ENCODE measurements at regions not wholly inside any gene's neighbourhood (a gene's known extent, or its start where the extent isn't known, plus 50 kb on each side); places are given as distances from the start of the nearest gene placed in this dataset.

DNA sequence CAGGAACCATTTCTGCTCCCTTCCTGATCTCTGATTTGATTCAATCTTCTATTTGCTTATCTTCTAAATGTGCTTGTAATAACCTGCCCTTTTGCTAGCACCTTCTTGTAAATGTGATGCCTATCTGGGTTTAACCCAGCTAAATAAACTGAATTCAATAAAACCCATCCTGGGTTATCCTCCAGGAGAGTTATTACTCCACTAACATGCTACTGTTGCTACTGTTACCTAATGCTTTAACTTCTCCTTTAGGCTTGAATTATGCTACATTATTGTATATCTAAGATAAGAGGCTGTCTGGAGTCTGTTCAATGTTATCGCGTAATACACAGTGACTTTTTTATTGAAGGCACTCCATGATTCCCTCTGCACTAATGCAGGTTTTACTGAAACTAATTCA, 206.5 kb upstream of the CTAGE1 start:
- DNase-seq (ENCODE audit: low read depth in 2 of 2), result no peak

DNA sequence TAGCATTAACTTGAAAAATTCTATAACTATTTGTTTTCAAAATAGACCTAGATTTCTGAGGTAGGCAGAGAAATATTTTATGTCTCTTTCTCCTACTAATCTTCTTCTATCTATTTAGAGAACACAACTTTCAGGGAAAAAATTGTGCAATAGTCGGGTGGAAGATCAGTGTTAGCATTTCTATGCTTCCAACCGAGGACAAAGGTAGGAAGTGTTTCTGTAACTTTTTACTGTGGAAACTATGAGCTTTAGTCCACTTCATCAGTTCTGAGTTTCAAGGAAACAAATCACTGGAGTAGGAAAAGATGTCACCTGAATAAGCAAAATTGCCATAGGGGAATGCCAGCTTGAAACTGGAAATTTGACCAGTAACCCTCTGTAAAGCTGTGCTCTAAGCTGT, 207.7 kb upstream of the CTAGE1 start:
- no peak for DNase-seq (ENCODE audit: low read depth in 2 of 2)

DNA sequence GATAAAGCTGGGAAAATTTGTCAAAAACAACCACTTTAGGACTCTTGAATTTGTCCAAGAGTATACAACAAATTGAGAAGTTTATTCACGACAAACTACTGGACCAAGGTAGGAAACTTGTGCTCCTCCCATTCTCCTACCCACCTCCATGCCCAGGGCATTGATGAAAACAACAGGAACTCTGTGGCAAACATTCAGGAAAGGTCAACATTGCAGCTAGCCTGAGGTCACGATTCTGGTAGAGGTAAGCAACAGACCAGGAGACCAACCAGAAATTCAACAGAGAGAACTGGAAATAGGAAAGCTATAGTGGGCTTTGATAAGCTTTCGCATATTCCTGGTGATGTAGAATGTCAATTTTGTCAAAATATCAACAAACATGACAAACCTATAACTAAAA, 209.1 kb upstream of the CTAGE1 start:
- no peak for DNase-seq (ENCODE audit: low read depth in 2 of 2)

DNA sequence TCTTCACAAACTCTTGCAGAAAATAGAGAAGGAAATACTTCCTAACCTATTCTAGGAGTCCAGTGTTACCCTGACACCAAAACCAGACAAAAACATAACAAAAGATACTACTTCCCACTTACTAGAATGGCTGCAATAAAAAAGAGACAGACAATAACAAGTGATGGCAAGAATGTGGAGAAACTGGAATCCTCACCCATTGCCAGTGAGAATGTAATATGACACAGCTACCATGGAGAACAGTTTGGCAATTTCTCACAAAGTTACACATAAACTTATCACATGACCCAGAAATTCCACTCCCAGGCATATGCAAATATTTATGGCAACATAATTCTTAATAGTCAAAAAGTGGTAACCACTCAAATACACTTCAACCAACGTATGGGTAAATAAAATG, 209.8 kb upstream of the CTAGE1 start:
- DNase-seq (ENCODE audit: low read depth in 2 of 2), result no peak

DNA sequence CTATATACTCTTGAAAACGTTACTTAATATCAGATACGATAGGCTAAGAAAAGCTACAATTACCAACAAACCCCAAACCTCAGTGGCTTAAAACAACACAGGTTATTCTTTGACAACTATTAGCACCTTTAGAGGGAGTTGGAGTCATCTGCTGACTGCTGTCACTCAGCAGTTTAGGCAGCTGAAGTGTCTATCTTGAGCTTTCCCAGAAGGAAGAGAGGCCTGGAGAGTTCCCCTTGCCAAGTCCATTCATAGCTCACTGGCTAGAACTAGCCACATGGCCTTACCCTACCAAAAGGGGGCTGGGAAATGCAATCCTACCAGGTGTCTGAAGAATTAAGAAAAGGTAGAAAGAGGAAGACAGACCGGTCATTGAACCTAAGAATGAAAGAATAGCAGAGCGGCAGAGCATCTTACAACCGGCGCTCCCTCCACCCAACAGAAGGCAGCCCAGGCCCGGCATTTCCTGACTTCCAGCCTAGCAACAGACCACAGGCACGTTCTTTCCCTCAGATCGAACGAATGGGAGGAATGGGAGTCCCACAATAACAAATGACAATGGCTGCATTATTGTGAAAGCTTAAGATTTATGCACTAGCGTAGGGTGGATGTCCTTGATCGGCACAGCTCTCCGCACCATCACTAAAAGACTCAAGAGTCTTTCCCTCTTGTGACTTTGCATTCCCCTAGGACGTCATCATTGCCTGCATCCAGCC, 211.2 kb upstream of the CTAGE1 start:
- no peak for DNase-seq (ENCODE audit: low read depth in 2 of 2)

DNA sequence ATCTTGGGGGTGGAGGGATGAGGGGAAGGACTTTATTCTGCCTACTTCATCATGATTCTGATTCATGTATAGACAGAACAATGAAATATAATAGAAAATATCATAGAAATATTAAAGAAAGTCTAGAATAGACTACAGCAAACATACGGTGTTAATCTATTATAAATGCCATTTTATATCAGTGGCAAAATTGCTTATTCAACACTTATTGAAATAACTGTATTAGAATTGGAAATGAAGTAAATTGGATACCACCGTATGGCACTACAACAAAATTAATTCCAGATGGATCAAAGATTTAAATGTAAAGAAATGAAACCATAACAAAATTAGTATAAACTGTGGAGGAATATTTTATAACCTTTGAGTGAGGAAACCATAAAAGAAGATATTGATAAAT, 213.3 kb upstream of the CTAGE1 start:
- no peak for DNase-seq (ENCODE audit: low read depth in 2 of 2)

DNA sequence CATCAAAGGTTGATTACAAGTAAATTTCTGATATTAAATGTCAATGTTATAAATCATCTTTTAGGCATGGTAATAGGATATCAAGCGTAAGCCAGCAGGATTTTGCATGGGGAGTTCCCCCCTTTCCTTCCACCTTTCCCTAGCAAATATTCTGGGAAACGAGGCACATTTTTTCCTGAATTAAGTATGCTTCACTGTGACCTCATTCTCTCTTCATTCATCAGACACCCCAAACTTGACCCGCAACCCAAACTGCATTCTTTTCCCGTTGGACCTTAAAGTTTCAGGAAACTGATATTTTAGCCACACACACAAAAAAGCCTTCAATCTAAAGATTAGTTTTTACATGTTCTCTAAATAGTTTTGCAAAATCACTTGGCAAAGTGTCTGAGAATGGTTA, 214.5 kb upstream of the CTAGE1 start:
- no peak for DNase-seq (ENCODE audit: low read depth in 2 of 2)

DNA sequence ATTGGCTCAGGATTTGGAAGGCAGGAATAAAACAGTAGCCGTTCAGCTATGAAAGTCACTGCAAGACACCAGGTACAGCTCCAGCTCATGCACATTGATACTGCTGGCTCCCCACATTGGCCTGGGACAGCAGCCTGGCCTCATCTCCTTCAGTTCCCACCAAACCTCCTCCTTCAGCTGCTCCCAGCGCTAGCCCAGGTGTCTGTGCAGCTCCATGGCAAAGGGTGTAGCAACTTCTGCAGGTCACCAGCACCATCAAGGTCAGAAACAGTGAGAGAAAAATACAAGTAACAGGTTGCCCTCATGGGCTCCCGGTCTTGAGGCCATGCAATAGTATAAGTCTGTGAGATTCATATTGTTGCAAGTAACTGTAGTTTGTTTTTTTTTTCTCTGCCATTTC, 216.7 kb upstream of the CTAGE1 start:
- DNase-seq (ENCODE audit: low read depth in 2 of 2), result no peak

DNA sequence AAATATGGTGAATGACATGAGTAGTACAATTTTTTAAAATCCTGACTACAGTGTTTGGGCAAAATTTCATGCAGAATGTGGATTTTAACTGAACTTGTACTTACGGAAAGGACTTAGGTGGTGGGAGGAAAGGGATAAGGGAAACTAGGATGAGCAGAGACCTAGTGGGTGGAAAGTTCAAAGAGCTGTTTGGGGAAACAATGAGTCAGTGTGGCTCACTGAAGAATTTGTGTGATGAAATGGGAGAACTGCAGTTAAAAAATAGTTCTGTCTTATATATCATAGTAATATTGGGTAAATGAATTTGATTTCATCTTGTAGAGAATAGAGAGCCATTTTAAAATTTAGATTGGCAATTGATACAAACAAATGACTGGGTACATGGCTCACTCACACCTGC, 220.1 kb upstream of the CTAGE1 start:
- no peak for DNase-seq (ENCODE audit: low read depth in 2 of 2)

DNA sequence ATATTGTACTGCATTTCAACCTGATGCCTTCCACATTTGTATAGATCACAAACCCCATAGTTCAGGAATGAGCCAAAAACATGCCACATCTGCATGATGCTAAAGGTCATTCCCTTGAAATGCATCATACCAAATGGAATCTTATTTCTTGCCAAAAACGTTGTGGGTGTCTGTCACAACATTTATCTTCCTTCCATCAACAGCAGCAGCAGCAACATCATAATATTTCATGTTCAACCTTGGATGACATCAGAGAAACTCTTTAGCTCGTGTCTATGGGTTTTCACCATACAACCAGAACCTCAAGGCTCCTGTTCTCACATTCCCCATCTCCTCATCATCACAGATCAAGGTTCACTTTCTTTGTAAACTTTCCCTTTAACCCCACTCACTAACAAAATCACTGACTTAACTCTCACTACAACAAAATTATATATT, 221.3 kb upstream of the CTAGE1 start:
- no peak for DNase-seq (ENCODE audit: low read depth in 2 of 2)

DNA sequence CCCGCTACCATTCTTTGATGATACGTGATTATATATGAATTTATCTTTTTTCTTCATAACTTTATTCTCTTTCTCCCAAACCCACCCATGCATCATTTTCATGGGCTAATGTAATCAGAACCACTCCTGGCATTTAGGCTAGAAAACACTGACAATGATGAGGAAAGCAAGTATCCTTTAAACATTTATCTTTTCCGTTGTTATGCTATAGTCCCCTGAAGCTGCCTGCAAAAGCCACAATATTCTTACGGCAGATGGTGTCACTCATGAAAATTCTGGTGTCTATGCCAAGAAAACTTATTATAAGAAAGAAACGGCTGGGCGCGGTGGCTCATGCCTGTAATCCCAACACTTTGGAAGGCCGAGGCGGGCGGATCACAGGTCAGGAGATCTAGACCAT, 221.8 kb upstream of the CTAGE1 start:
- no peak for DNase-seq (ENCODE audit: low read depth in 2 of 2)

DNA sequence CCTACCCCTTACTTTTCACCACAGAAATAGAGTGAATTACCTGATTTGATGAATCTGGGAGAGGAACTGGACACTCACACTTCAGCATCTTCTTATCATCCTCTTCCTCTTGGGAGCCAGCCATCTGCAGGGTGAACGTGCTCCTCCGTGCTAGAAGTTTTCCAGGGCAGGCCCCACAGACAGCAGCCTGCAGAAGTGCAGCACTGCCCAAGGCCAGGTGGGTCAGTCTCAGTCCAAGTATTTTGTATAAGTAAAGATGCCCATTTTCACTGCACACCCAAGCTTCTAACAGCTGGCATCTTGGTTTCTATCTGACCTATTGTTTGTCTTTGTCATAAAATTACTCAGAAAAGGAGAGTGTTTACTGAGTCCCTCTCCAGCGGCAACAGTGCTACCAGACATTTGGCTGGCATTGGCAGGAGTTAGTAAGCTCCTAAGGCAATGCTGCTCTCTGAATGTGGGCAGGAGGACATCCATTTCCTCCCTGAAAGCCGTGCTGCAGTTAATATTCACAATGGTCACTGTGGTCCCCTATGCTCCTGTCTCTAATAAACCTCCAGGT, 222.6 kb upstream of the CTAGE1 start:
- DNase-seq (ENCODE audit: low read depth in 2 of 2), result no peak

DNA sequence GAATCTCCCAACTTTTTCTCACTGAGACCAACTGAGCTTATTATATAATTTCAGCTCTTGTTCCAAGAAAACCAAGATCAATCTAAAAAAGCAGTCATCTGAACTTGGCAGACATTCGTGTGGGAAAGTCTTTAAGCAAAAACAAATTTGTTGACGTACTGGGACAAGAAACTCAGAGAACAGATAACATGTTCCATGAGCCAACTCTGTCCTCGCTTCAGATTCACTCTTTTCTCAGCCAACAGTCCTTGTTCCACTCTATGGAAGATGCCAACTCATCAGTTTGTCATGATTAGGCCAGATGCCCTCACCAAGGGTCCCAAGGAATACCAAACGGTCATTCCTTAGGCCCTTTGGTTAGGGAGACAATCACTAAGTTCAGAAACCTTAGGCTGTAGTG, 224.2 kb upstream of the CTAGE1 start:
- no peak for DNase-seq (ENCODE audit: low read depth in 2 of 2)

DNA sequence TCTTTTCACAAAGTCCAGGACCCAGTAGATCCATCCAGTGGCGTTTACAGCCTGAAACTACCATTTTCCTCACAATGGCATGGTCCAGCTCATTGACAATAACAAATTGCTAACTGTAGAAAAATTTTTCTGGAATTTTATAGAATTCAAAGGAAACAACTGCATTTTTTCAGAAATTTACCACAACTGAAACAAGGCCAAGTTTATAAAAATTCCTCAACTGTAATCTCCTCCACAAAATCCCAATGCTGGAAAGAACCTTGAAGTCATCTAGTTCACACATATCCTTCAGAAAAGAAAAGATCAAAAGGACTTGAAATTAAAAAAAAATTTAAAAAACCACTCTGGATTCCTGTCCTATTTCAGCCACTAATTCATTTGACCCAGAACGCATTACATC, 226.0 kb upstream of the CTAGE1 start:
- DNase-seq (ENCODE audit: low read depth in 2 of 2), result no peak

DNA sequence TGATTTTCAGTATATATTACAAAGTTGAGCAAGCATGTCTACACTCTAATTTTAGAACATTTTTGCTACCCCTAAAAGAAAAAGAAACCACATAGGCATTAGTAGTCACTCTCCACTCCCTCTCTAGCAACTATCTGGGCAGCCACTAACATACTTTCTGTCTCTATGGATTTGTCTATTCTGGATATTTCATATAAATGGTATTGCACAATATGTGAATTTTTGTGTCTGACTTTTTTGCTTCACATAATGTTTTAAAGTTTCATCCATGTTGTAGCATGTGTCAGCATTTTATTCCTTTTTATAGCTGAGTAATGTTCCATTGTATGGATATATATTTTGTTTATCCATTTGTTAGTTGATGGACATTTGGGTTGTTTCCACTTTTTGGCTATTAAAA, 232.5 kb upstream of the CTAGE1 start:
- no peak for DNase-seq (ENCODE audit: low read depth in 2 of 2)

DNA sequence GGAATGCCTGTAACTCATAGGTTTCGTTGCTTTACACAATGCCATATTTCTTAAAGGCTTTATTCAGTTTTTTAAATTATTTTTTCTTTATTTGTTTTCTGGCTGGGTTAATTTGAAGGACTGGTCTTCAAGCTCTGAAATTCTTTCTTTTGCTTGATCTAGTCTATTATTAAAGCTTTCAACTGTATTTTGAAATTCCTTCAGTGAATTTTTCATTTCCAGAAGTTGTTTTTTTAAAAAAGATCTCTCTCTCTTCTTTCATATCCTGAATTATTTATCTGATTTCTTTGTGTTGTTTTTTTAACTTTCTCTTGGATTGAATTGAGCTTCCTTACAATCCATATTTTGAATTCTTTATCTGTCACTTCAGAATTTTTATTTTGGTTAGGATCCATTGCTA, 239.9 kb upstream of the CTAGE1 start:
- DNase-seq (ENCODE audit: low read depth in 2 of 2), result no peak

DNA sequence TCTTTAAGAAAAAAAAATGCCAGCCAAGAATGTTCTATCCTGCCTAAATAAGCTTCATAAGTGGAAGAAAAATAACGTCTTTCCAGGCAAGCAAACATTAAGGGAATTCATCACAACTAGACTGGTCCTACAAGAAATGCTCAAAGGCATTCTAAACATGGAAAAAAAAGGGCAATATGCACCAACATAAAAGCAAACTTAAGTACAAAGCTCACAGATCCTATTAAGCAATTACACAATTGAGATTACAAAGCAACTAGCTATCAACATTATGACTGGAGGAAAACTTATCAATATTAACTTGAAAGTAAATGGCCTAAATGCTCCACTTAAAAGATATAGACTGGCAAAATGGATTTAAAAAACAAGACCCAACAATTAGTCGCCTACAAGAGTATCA, 240.6 kb upstream of the CTAGE1 start:
- DNase-seq (ENCODE audit: low read depth in 2 of 2), result no peak

DNA sequence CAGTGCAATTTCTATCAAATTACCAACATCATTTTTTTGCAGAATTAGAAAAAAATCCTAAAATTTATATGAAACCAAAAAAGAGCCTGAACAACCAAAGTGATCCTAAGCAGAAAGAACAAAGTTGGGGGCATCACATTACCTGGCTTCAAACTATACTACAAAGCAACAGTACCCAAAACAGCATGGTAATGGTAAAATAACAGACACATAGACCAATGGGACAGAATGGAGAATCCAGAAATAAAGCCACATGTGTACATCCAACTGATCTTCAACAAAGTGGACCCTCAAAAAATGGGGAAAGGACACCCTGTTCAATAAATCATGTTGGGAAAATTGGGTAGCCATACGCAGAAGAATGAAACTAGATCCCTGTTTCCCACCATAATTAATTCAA, 245.7 kb upstream of the CTAGE1 start:
- no peak for DNase-seq (ENCODE audit: low read depth in 2 of 2)

DNA sequence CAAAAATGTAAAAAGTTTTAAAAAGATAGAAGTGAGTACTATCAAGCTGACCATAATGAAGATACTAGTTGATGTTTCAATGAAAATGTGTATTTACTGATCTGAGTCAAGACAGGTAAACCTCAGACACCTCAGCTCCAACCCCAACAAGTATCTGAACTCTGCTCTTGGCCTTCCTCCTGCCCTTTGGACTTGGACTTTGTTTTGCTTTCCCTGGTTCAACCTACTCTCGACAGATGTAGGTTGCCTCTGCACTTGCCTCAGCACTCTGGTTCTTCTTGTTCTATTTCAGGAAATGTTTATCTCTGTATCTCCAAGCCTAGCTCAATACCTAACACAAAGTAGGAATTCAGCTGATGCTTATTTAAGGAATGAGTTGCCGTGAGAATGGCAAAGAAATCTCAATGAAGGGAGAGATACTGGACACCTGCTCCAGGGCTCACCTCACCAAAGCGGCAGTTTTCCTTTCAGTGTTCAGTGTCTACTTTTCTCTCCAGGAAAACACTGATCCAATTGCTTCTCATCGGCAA, 248.8 kb upstream of the CTAGE1 start:
- no peak for DNase-seq (ENCODE audit: low read depth in 2 of 2)

DNA sequence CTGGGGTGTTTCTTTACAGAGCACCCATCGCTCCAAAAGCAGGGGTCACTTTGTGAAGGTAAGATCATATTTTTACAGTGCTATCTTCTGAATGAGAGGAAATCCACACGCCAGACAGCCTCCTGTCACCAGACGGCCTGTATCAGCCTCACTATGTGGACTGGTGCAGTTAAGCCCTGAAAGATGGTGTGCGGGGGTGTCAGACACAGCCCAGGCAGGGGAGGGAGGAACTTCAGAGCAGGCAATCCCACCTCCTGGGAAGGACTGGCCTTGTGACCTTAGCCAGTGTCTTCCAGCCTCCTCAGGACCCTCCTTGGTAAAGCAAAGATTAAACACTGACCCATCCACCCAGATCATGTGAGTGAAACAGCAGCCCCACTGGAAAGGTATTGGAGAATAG, 249.4 kb upstream of the CTAGE1 start:
- no peak for DNase-seq (ENCODE audit: low read depth in 2 of 2)

DNA sequence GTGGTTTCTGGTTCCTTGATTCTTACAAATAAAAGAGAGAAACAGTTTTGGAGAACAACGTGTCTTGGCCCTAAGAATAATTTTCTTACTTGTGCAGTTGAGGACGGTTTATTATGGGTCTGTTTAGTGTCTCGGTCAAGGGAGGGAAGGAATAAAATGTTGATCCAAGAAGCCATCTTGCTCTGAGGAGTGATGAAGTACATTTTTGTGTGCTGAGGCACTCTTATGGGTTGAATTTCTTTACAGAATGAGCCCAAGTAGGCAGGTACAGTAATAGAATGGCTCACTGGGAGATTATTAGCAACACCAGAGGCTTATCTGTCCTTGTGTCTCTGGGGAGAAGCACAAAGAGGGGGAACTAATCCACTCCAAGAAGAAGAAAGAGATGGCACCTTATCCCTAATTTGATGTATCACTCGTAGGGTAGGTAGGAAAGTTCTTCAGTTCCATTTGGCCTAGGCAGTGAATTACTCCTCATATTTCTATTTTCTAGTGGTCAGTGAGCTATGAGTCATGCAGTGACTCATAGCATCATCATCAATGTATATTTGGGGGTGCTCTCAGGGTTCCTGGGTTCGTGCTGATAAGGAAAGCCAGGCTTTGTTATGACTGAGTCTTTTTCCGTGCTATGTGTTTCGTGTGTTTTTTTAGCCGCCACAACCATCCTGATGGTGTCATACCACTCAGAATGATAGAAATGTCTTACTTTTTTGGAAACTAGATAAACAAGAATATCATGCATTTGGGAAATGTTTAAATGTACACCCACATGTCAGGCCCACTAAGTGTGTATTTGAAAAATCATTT, 250.1 kb upstream of the CTAGE1 start:
- DNase-seq (ENCODE audit: low read depth in 2 of 2), result no peak

DNA sequence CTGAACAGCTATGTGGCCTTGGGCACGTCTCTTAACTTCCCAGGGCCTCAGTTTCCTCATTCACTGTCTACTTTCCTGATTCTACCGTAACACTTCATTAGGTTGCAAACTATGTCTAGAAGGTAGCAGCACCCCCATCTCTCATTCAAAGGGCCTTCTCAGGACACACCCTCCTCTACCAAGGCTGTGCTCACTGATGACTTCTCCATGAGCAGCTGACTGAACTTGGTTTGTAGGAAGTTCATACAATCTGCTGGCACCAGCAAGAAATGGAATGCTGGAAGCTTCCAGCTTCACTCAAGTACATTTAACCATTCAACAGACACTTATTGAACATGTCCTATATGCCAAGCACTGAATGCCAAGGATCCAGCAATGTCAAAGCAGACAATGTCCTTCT, 250.8 kb upstream of the CTAGE1 start:
- no peak for DNase-seq (ENCODE audit: low read depth in 2 of 2)

DNA sequence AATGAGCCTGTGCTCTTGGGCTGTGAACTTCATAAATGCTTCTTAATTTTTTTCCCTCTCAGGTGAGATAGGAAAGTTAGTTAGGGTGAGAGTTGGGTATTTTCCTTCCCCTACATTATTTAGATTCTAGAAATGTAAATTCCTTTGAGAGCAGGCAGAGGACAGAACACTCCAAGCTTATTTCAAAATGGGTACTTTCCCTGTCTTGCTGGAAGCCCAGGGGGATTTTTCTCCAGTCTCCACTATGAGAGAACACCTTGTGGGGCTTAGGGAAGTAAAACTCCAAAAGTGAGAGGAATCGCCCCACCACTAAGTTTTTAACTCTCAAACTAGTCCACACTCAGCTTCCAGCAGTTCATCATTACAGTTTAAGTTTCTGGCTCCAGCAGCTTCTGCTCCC, 253.2 kb upstream of the CTAGE1 start:
- no peak for DNase-seq (ENCODE audit: low read depth in 2 of 2)

All from stimulated activated CD4-positive, alpha-beta T cell treated with anti-CD3 and anti-CD28 coated beads, Interleukin-1b, Interleukin-23, amount 100 ng/mL, for 4 hours (primary cell).